ENCODE measurements at regions not wholly inside any gene's neighbourhood (a gene's known extent, or its start where the extent isn't known, plus 50 kb on each side); places are given as distances from the start of the nearest gene placed in this dataset.
"Not testable (repeated sequence)": the region's sequence is repeated elsewhere in the genome, so short reads cannot be mapped to it uniquely, and the experiment has no call there.

DNA sequence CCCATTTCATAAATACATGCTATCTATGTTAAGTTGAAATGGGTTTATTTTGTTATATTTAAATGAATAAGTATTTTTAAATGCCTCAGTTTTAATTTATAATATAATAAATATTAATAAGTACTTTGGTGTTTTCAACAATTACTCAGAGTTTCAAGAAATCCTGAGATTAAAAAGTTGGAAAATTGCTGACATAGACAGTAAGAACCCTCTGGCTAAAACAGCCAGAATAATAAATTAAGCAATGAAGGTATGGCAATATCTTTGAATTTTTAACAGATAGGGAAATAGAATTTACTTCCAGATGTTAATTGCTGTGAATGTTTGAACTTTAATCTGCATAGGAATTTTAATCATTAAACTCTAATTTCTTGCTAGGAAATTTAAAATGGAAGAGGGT lies 83.6 kb downstream of the ZNF622 start:
- H3K4me3 ChIP-seq (ENCODE audit: low read length), result no peak overlapping the region
- no peak for DNase-seq (ENCODE audit: low read depth)
- TF ChIP-seq, protein P1, sequence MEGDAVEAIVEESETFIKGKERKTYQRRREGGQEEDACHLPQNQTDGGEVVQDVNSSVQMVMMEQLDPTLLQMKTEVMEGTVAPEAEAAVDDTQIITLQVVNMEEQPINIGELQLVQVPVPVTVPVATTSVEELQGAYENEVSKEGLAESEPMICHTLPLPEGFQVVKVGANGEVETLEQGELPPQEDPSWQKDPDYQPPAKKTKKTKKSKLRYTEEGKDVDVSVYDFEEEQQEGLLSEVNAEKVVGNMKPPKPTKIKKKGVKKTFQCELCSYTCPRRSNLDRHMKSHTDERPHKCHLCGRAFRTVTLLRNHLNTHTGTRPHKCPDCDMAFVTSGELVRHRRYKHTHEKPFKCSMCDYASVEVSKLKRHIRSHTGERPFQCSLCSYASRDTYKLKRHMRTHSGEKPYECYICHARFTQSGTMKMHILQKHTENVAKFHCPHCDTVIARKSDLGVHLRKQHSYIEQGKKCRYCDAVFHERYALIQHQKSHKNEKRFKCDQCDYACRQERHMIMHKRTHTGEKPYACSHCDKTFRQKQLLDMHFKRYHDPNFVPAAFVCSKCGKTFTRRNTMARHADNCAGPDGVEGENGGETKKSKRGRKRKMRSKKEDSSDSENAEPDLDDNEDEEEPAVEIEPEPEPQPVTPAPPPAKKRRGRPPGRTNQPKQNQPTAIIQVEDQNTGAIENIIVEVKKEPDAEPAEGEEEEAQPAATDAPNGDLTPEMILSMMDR (conservative IDR thresholded peaks at IDR 0.05; ENCODE audit: low read depth, low read length), result no peak

DNA sequence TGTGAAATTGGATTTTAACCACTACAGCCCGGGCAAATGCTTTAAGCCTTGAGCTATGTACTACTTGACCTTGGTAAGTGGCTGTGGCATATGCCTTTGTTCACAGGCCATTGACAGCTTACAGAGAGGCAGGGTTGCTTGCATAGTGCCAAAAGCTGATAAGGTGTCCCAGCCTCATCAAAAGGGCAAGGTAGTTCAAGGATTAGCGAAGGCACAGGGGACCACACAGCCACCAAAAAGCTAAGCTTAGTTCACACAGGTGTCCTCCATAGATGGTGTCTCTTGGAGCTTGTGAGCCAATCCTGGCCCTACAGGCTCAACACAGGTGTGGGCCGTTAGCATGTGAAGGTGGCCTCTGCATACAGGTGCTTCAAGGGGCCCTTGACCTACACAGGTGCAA lies 86.8 kb downstream of the ZNF622 start:
- no peak overlapping the region for H3K4me3 ChIP-seq (ENCODE audit: low read length)
- no peak for DNase-seq (ENCODE audit: low read depth)
- TF ChIP-seq, protein P1 (conservative IDR thresholded peaks at IDR 0.05; ENCODE audit: low read depth, low read length), result no peak

DNA sequence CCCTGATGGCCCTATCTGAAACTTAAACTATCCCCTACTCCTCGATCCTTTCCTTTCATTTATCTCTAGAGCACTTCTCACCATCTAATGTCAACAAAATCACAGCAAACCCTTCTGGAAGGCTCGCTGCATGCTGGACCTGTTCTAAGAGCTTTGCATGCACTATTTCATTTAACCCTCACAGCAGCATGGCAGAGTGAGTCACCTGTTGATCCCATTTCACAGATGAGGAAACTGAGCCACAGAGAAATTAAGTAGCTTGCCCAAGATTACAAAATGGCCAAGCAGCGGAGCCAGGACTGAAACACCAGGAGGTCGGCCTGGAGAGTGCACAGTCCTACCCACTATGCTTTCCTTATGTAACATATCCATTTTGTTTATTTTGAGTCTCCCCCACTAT lies 93.1 kb downstream of the ZNF622 start:
- no peak for DNase-seq (ENCODE audit: low read depth)
- H3K4me3 ChIP-seq (ENCODE audit: low read length), result no peak overlapping the region
- TF ChIP-seq, protein P1 (conservative IDR thresholded peaks at IDR 0.05; ENCODE audit: low read depth, low read length), result no peak

DNA sequence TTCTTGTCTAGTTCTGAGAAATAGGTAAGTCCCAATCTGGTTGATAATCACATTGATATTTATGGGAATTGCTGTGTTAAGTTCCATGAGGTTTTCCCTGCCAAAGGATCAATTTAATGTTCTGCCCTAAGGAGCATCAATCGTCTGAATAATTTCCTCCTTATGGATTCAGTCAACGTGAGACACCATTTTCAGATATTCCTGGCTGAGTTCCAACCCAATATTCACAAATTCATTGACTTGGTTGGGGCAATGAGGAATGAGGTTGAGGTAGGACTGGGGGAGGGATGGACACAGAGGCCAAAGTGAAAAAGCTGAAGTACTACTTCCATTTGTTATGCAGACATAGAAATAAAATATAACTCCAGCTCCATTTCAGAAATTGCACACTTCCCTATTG lies 99.1 kb downstream of the ZNF622 start:
- TF ChIP-seq, protein P1 (conservative IDR thresholded peaks at IDR 0.05; ENCODE audit: low read depth, low read length), result no peak
- no peak for DNase-seq (ENCODE audit: low read depth)

DNA sequence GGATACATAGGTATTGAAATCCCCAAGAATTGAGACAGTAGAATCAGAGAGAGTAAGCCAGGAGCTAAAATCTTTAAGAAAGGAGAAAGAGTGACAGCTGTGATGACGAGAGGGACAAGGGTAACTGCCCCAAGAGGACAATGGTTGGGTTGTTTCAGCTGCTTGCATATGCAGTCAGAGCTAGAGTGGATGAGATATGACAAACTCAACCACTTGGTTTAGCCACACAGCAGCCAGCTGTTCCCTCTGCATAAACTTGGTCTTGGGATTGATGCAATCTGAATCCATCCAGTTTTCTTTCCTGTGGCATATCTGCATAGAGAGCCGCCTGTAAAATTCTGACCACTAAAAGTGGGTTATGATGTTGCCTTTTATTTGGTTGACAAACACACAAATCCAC lies 100.7 kb downstream of the ZNF622 start:
- DNase-seq (ENCODE audit: low read depth), result no peak
- TF ChIP-seq, protein P1 (conservative IDR thresholded peaks at IDR 0.05; ENCODE audit: low read depth, low read length), result no peak

More for the DNA sequence above, 99.1 kb downstream of the ZNF622 start:
- H3K4me3 ChIP-seq (ENCODE audit: low read length), result no peak overlapping the region

DNA sequence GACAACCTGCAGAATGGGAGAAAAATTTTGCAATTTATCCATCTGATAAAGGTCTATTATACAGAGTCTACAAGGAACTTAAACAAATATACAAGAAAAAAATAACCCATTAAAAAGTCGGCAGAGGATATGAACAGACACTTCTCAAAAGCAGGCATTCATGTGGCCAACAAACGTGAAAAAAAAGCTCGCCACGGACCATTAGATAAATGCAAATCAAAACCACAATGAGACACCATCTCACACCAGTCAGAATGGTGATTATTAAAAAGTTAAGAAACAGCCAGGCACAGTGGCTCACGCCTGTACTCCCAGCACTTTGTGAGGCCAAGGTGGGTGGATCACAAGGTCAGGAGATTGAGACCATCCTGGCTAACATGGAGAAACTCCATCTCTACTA lies 112.2 kb downstream of the ZNF622 start:
- not testable (repeated sequence) for DNase-seq (ENCODE audit: low read depth); H3K4me3 ChIP-seq (ENCODE audit: low read length)

More for the DNA sequence above, 100.7 kb downstream of the ZNF622 start:
- H3K4me3 ChIP-seq (ENCODE audit: low read length), result no peak overlapping the region

DNA sequence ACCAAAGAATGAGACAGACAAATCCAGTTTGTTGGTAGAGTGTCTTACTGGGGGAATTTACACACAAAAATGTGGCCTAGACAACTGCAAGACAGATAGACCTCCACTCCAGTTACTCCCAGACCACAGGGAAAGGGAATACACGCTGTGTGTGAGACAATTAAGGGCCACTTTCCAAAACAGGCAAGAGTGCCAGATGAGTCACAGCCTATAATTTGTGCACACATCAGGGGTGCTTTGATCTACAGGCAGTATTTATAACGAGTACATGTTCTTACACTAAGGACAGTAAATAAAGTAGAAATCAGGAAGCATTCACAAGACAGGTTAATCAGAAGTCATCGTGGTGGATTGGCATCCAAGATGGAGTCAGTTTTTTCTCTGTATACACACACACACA lies 114.8 kb downstream of the ZNF622 start:
- TF ChIP-seq, protein P1 (conservative IDR thresholded peaks at IDR 0.05; ENCODE audit: low read depth, low read length), result no peak

DNA sequence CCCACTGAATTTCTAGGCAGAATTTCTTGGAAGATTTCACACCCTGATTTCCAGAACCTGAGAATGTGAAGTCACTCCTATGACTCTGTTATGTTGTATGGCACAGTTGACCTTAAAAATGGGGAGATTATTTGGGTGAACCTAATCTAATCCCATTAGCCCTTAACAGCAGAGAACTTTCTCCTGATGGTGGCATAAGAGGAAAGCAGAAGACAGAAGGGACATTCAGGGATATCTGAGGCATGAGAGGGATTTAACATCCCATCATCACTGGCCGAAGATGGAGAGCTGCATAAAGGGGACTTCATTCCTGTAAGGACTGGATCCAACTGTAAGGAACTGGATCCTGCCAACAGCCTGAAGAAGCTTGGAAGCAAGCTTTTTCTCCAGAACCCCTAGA lies 119.2 kb downstream of the ZNF622 start:
- no peak overlapping the region for H3K4me3 ChIP-seq (ENCODE audit: low read length)
- TF ChIP-seq, protein P1 (conservative IDR thresholded peaks at IDR 0.05; ENCODE audit: low read depth, low read length), result no peak
- no peak for DNase-seq (ENCODE audit: low read depth)

More for the DNA sequence above, 114.8 kb downstream of the ZNF622 start:
- DNase-seq (ENCODE audit: low read depth), result no peak
- no peak overlapping the region for H3K4me3 ChIP-seq (ENCODE audit: low read length)

Data from retinal pigment epithelial cell (primary cell).